HepG2 (cell line): ENCODE measurements at regions not wholly inside any gene's neighbourhood (a gene's known extent, or its start where the extent isn't known, plus 50 kb on each side); places are given as distances from the start of the nearest gene placed in this dataset.
A peak's percentile ranks its signal among the peaks of the same experiment; 100 is the strongest.

ENCODE experiments used
- CC2D1A ChIP-seq: sonication (generic); formaldehyde crosslinking; IDR thresholded peaks from 2 replicates; pipeline ENCODE4 v1.8.1; 2023; ENCODE audit warnings: mild to moderate bottlenecking, missing genetic modification reagents
- FOSL1 ChIP-seq: sonication (generic); formaldehyde crosslinking; IDR thresholded peaks from 2 replicates; pipeline ENCODE4 v1.9.0; 2021; ENCODE audit warnings: missing genetic modification reagents, borderline replicate concordance
- JUNB ChIP-seq: sonication (generic); formaldehyde crosslinking; IDR thresholded peaks from 2 replicates; pipeline ENCODE4 v1.8.0; 2022; ENCODE audit warnings: missing genetic modification reagents, mild to moderate bottlenecking, borderline replicate concordance
- KDM3A ChIP-seq: IDR thresholded peaks from 2 replicates; pipeline ENCODE4 v1.6.1; 2018; ENCODE audit warnings: low read depth, missing compliant biosample characterization
- SIN3A ChIP-seq: IDR thresholded peaks from 2 replicates; pipeline ENCODE4 v1.6.1; 2011; ENCODE audit warnings: low read depth, mild to moderate bottlenecking, control low read depth, low read length, borderline replicate concordance
- SIN3B ChIP-seq: fragments of 150-350 bp; IDR thresholded peaks from 2 replicates; pipeline ENCODE4 v1.6.1; 2014; ENCODE audit warnings: low read length
- SMAD3 ChIP-seq: sonication (generic); formaldehyde crosslinking; IDR thresholded peaks from 2 replicates; pipeline ENCODE4 v1.4.0; 2020; ENCODE audit warnings: missing genetic modification reagents
- SMYD3 ChIP-seq: sonication (generic); formaldehyde crosslinking; IDR thresholded peaks from 2 replicates; pipeline ENCODE4 v1.8.1; 2023; ENCODE audit warnings: mild to moderate bottlenecking, missing genetic modification reagents
- STAG1 ChIP-seq: sonication (generic); formaldehyde crosslinking; IDR thresholded peaks from 2 replicates; pipeline ENCODE4 v1.4.0; 2020; ENCODE audit warnings: missing genetic modification reagents
- TIGD3 ChIP-seq: sonication (generic); formaldehyde crosslinking; IDR thresholded peaks from 2 replicates; pipeline ENCODE4 v1.5.1; 2020; ENCODE audit warnings: mild to moderate bottlenecking, missing genetic modification reagents, borderline replicate concordance
- ZBTB21 ChIP-seq: sonication (generic); formaldehyde crosslinking; IDR thresholded peaks from 2 replicates; pipeline ENCODE4 v1.4.0; 2020; ENCODE audit warnings: missing genetic modification reagents
- ZNF142 ChIP-seq: sonication (generic); formaldehyde crosslinking; IDR thresholded peaks from 2 replicates; pipeline ENCODE4 v1.4.0; 2020; ENCODE audit warnings: missing genetic modification reagents
- ZNF609 ChIP-seq: sonication (generic); formaldehyde crosslinking; IDR thresholded peaks from 2 replicates; pipeline ENCODE4 v1.4.0; 2020; ENCODE audit warnings: mild to moderate bottlenecking, missing genetic modification reagents, borderline replicate concordance
- ZNF670 ChIP-seq: sonication (generic); formaldehyde crosslinking; IDR thresholded peaks from 2 replicates; pipeline ENCODE4 v1.8.0; 2022; ENCODE audit warnings: mild to moderate bottlenecking, missing genetic modification reagents, borderline replicate concordance
- TF ChIP-seq, protein P1 (sequence below): IDR thresholded peaks from 2 replicates; pipeline ENCODE4 v1.6.1; 2016; ENCODE audit warnings: mild to moderate bottlenecking, missing biosample characterization, missing genetic modification reagents
- TF ChIP-seq, protein P2 (sequence below): sonication (generic); formaldehyde crosslinking; IDR thresholded peaks from 2 replicates; pipeline ENCODE4 v1.4.0; 2020; ENCODE audit warnings: mild to moderate bottlenecking, missing genetic modification reagents

GRCh38 chrX:128759745-128760144, 707.5 kb upstream of the ACTRT1 start (continued):
- TF ChIP-seq SIN3B: no peak
- peak; percentile 71; the same call in 1 of the 2 replicates for TF ChIP-seq JUNB (CRISPR knock-in tag)
- TF ChIP-seq SIN3A: no peak
- TF ChIP-seq ZNF142 (CRISPR knock-in tag): no peak
- no peak for TF ChIP-seq ZBTB21 (CRISPR knock-in tag)
- TF ChIP-seq TIGD3 (CRISPR knock-in tag): no peak
- no peak for TF ChIP-seq ZNF670 (CRISPR knock-in tag)
- no peak for TF ChIP-seq SMAD3
- TF ChIP-seq FOSL1 (CRISPR knock-in tag): peak; percentile 55; the same call in 1 of the 2 replicates
- peak; percentile 75 for TF ChIP-seq ZNF609 (CRISPR knock-in tag)
- TF ChIP-seq, protein P1, sequence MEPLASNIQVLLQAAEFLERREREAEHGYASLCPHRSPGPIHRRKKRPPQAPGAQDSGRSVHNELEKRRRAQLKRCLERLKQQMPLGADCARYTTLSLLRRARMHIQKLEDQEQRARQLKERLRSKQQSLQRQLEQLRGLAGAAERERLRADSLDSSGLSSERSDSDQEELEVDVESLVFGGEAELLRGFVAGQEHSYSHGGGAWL (CRISPR knock-in tag): no peak
- TF ChIP-seq, protein P2, sequence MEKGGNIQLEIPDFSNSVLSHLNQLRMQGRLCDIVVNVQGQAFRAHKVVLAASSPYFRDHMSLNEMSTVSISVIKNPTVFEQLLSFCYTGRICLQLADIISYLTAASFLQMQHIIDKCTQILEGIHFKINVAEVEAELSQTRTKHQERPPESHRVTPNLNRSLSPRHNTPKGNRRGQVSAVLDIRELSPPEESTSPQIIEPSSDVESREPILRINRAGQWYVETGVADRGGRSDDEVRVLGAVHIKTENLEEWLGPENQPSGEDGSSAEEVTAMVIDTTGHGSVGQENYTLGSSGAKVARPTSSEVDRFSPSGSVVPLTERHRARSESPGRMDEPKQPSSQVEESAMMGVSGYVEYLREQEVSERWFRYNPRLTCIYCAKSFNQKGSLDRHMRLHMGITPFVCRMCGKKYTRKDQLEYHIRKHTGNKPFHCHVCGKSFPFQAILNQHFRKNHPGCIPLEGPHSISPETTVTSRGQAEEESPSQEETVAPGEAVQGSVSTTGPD (CRISPR knock-in tag): no peak
- no peak for TF ChIP-seq KDM3A (CRISPR knock-in tag)
- TF ChIP-seq STAG1 (CRISPR knock-in tag): no peak
- no peak for TF ChIP-seq CC2D1A
- no peak for TF ChIP-seq SMYD3 (CRISPR knock-in tag)
